ENCODE measurements at regions not wholly inside any gene's neighbourhood (a gene's known extent, or its start where the extent isn't known, plus 50 kb on each side); places are given as distances from the start of the nearest gene placed in this dataset.

- Histone ChIP-seq H3K27me3 (ENCODE audit: low read depth) (no peaks in the 10 kb centered on the region), H3K4me1 (no peaks in the 10 kb centered on the region), H3K9me3 (peaks cover 7% of the 10 kb centered on the region), H3K36me3 (no peaks in the 10 kb centered on the region), H3K4me3 (no peak overlapping the region), H3K27ac (no peak overlapping the region)
- intact Hi-C loops (cut with DNase I), result no loop called here
- no peak for TF ChIP-seq CTCF (IDR thresholded peaks at IDR 0.05)
- DNase-seq (no peak), ATAC-seq (no peak)
These were observed 189.7 kb upstream of the TLE4 start for GRCh38 chr9:79382044-79382443.

GRCh38 chr9:79382458-79382857 lies 189.3 kb upstream of the TLE4 start:
- H3K27ac ChIP-seq, result no peak overlapping the region
- intact Hi-C loops (cut with DNase I), result no loop called here
- TF ChIP-seq CTCF (IDR thresholded peaks at IDR 0.05), result no peak
- H3K9me3 ChIP-seq, result peaks cover 7% of the 10 kb centered on the region
- H3K36me3 ChIP-seq, result no peaks in the 10 kb centered on the region
- no peak for DNase-seq
- no peak for ATAC-seq
- no peaks in the 10 kb centered on the region for H3K27me3 ChIP-seq (ENCODE audit: low read depth)
- H3K4me3 ChIP-seq, result no peak overlapping the region
- H3K4me1 ChIP-seq, result no peaks in the 10 kb centered on the region

- H3K27me3 ChIP-seq (ENCODE audit: low read depth), result no peaks in the 10 kb centered on the region
- TF ChIP-seq CTCF (IDR thresholded peaks at IDR 0.05), result no peak
These were observed 188.7 kb upstream of the TLE4 start for GRCh38 chr9:79383096-79383495.

GRCh38 chr9:79384091-79384490 lies 187.7 kb upstream of the TLE4 start:
- DNase-seq (no peak), ATAC-seq (no peak)
- Histone ChIP-seq H3K4me3 (no peak overlapping the region), H3K9me3 (peaks cover 7% of the 10 kb centered on the region), H3K4me1 (no peaks in the 10 kb centered on the region), H3K27me3 (ENCODE audit: low read depth) (no peaks in the 10 kb centered on the region), H3K36me3 (no peaks in the 10 kb centered on the region), H3K27ac (no peak overlapping the region)
- TF ChIP-seq CTCF (IDR thresholded peaks at IDR 0.05), result no peak
- intact Hi-C loops (cut with DNase I), result no loop called here

More at GRCh38 chr9:79383096-79383495, 188.7 kb upstream of the TLE4 start:
- no peaks in the 10 kb centered on the region for H3K36me3 ChIP-seq
- no peaks in the 10 kb centered on the region for H3K4me1 ChIP-seq
- no peak overlapping the region for H3K27ac ChIP-seq
- DNase-seq, result no peak
- no peak for ATAC-seq
- peaks cover 7% of the 10 kb centered on the region for H3K9me3 ChIP-seq
- intact Hi-C loops (cut with DNase I), result no loop called here
- no peak overlapping the region for H3K4me3 ChIP-seq

GRCh38 chr9:79384501-79384900 lies 187.3 kb upstream of the TLE4 start:
- Histone ChIP-seq H3K9me3 (peaks cover 5% of the 10 kb centered on the region), H3K36me3 (no peaks in the 10 kb centered on the region), H3K27me3 (ENCODE audit: low read depth) (no peaks in the 10 kb centered on the region), H3K4me1 (no peaks in the 10 kb centered on the region), H3K27ac (no peak overlapping the region), H3K4me3 (no peak overlapping the region)
- DNase-seq (no peak), ATAC-seq (no peak)
- intact Hi-C loops (cut with DNase I), result no loop called here
- TF ChIP-seq CTCF (IDR thresholded peaks at IDR 0.05), result no peak

All from lower lobe of right lung (tissue), 2 donors.